MCF 10A (cell line): ENCODE measurements at regions not wholly inside any gene's neighbourhood (a gene's known extent, or its start where the extent isn't known, plus 50 kb on each side); places are given as distances from the start of the nearest gene placed in this dataset.

Experiments used
- BruUV-seq: library from RNA; stranded (reverse); fragments of 400-500 nt; replicated peaks from 2 replicates; lab custom pipeline; 2021; lab: Mats Ljungman, UMichigan
- CTCF ChIA-PET: fragments of 300-600 bp; sonication (Branson Sonifier 250); formaldehyde crosslinking; extraction: SDS; loops from one replicate; lab custom pipeline; 2021; ENCODE audit warnings: antibody characterized with exemption, inconsistent platforms; lab: Yijun Ruan, JAX
- POLR2A ChIA-PET: fragments of 300-600, 350-650 bp; sonication (Branson Sonifier 250); formaldehyde crosslinking; extraction: SDS; loops from one replicate; lab custom pipeline; 2020; ENCODE audit warnings: antibody characterized with exemption, inconsistent platforms; lab: Yijun Ruan, JAX
- DNase-seq: peaks from one replicate; pipeline ENCODE4 v3.0.0-alpha.2; 2018; ENCODE audit not compliant: unreplicated experiment
- H3K27ac Mint-ChIP-seq: one replicate; pipeline ENCODE4 v1.8.0; 2022; ENCODE audit warnings: mild to moderate bottlenecking, low read depth, mixed read lengths; ENCODE audit not compliant: unreplicated experiment
- H3K27me3 Mint-ChIP-seq: one replicate; pipeline ENCODE4 v1.8.0; 2022; ENCODE audit warnings: mixed read lengths; ENCODE audit not compliant: insufficient read depth, unreplicated experiment
- H3K36me3 Mint-ChIP-seq: one replicate; pipeline ENCODE4 v1.8.0; 2022; ENCODE audit warnings: mild to moderate bottlenecking, moderate library complexity, mixed read lengths; ENCODE audit not compliant: insufficient read depth, unreplicated experiment
- H3K4me1 Mint-ChIP-seq: one replicate; pipeline ENCODE4 v1.8.0; 2022; ENCODE audit warnings: mixed read lengths; ENCODE audit not compliant: insufficient read depth, unreplicated experiment
- H3K4me3 Mint-ChIP-seq: one replicate; pipeline ENCODE4 v1.8.0; 2022; ENCODE audit warnings: mild to moderate bottlenecking, moderate library complexity, mixed read lengths; ENCODE audit not compliant: unreplicated experiment
- H3K9me3 Mint-ChIP-seq: one replicate; pipeline ENCODE4 v1.8.0; 2022; ENCODE audit warnings: mixed read lengths; ENCODE audit not compliant: unreplicated experiment
- CTCF ChIP-seq: fragments of 200-600 bp; IDR thresholded peaks from one replicate; pipeline ENCODE4 v1.8.0; 2022; ENCODE audit warnings: antibody characterized with exemption, mild to moderate bottlenecking; ENCODE audit not compliant: unreplicated experiment
- intact Hi-C: fragments of 100-400 bp; cut with micrococcal nuclease; formaldehyde crosslinking; loops from 2 replicates; pipeline ENCODE4 v1.14.1; 2022

GRCh38 chr2:241987726-241988125, 118.2 kb downstream of the RTP5 start:
- H3K4me3 Mint-ChIP-seq = no peak overlapping the region
- BruUV-seq = no TSS peak
- no peak overlapping the region for H3K27ac Mint-ChIP-seq
- TF ChIP-seq CTCF = no peak
- H3K4me1 Mint-ChIP-seq = peaks cover 9% of the 10 kb centered on the region
- H3K9me3 Mint-ChIP-seq = peaks cover 9% of the 10 kb centered on the region
- POLR2A ChIA-PET = no interaction called here
- no peaks in the 10 kb centered on the region for H3K27me3 Mint-ChIP-seq
- no peaks in the 10 kb centered on the region for H3K36me3 Mint-ChIP-seq
- DNase-seq = no peak
- CTCF ChIA-PET = no interaction called here
- intact Hi-C loops = no loop called here

- no peak for TF ChIP-seq CTCF
- DNase-seq = no peak
- Mint-ChIP-seq H3K4me3 (no peak overlapping the region), H3K9me3 (peaks cover 9% of the 10 kb centered on the region), H3K4me1 (peaks cover 9% of the 10 kb centered on the region), H3K27ac (no peak overlapping the region), H3K36me3 (no peaks in the 10 kb centered on the region), H3K27me3 (peaks cover under 1% of the 10 kb centered on the region)
- BruUV-seq = no TSS peak
- POLR2A ChIA-PET = no interaction called here
- intact Hi-C loops = no loop called here
- CTCF ChIA-PET = no interaction called here
Observed at GRCh38 chr2:241988146-241988545, 118.6 kb downstream of the RTP5 start.

GRCh38 chr2:241989074-241989473, 119.5 kb downstream of the RTP5 start:
- no peaks in the 10 kb centered on the region for H3K36me3 Mint-ChIP-seq
- POLR2A ChIA-PET = no interaction called here
- intact Hi-C loops = no loop called here

GRCh38 chr2:241990466-241990865, 120.9 kb downstream of the RTP5 start:
- BruUV-seq = no TSS peak
- CTCF ChIA-PET = no interaction called here
- no peak for TF ChIP-seq CTCF
- Mint-ChIP-seq H3K27me3 (peaks cover 22% of the 10 kb centered on the region), H3K36me3 (no peaks in the 10 kb centered on the region), H3K4me3 (no peak overlapping the region), H3K27ac (no peak overlapping the region), H3K9me3 (peaks cover 9% of the 10 kb centered on the region), H3K4me1 (peaks cover 4% of the 10 kb centered on the region)
- DNase-seq = no peak
- intact Hi-C loops = no loop called here
- POLR2A ChIA-PET = no interaction called here

More at GRCh38 chr2:241989074-241989473, 119.5 kb downstream of the RTP5 start:
- BruUV-seq = no TSS peak
- CTCF ChIA-PET = no interaction called here
- H3K9me3 Mint-ChIP-seq = peaks cover 9% of the 10 kb centered on the region
- H3K4me3 Mint-ChIP-seq = no peak overlapping the region
- H3K27me3 Mint-ChIP-seq = peaks cover 9% of the 10 kb centered on the region
- H3K4me1 Mint-ChIP-seq = peaks cover 9% of the 10 kb centered on the region
- DNase-seq = no peak
- no peak for TF ChIP-seq CTCF
- H3K27ac Mint-ChIP-seq = no peak overlapping the region
